HEK293 (cell line): ENCODE measurements at regions not wholly inside any gene's neighbourhood (a gene's known extent, or its start where the extent isn't known, plus 50 kb on each side); places are given as distances from the start of the nearest gene placed in this dataset.

Experiments
- CTCF ChIA-PET: fragments of 350-600 bp; formaldehyde crosslinking; extraction: SDS; loops from one replicate; lab custom pipeline; 2021; ENCODE audit warnings: antibody characterized with exemption; lab: Yijun Ruan, JAX
- POLR2A ChIA-PET: fragments of 300-600 bp; formaldehyde crosslinking; extraction: SDS; loops from one replicate; lab custom pipeline; 2020; ENCODE audit warnings: antibody characterized with exemption, inconsistent platforms; lab: Yijun Ruan, JAX
- H3K27ac ChIP-seq: fragments of 200-500 bp; sonication (Bioruptor generic); 2 replicates; pipeline ENCODE4 v1.5.1; 2014; ENCODE audit warnings: low read depth, low read length, control low read depth, inconsistent platforms; ENCODE audit errors: extremely low read depth
- H3K36me3 ChIP-seq, 2 experiments: fragments of 200-500 bp in 1 of 2; sonication (Bioruptor generic) in 1 of 2; 1 replicate in 1 of 2; 2 replicates in 1 of 2; pipeline ENCODE4 v1.5.1; 2014 to 2017; ENCODE audit warnings: inconsistent platforms in 2 of 2, low read length in 2 of 2; ENCODE audit not compliant: control insufficient read depth in 2 of 2, insufficient read depth in 1 of 2
- H3K4me1 ChIP-seq: fragments of 200-500 bp; sonication (Bioruptor generic); 2 replicates; pipeline ENCODE4 v1.5.1; 2014; ENCODE audit warnings: mild to moderate bottlenecking, low read length, inconsistent platforms; ENCODE audit not compliant: control insufficient read depth, insufficient read depth
- H3K4me3 ChIP-seq: 2 replicates; pipeline ENCODE4 v1.5.1; 2011; ENCODE audit warnings: low read depth, mild to moderate bottlenecking, control low read depth, low read length, moderate library complexity
- H3K9me3 ChIP-seq: fragments of 200-500 bp; sonication (Bioruptor generic); 2 replicates; pipeline ENCODE4 v1.5.1; 2014; ENCODE audit warnings: low read depth, low read length, inconsistent platforms; ENCODE audit not compliant: control insufficient read depth, insufficient read depth
- BCL11B ChIP-seq: fragments of 450-650 bp; formaldehyde crosslinking; IDR thresholded peaks from 2 replicates; pipeline ENCODE4 v1.5.1; 2016; ENCODE audit warnings: low read depth, missing biosample characterization, missing genetic modification characterization
- GLI2 ChIP-seq: fragments of 450-650 bp; formaldehyde crosslinking; IDR thresholded peaks from 2 replicates; pipeline ENCODE4; 2017; ENCODE audit warnings: missing biosample characterization, missing genetic modification characterization, low read depth, borderline replicate concordance
- KLF10 ChIP-seq: fragments of 450-650 bp; IDR thresholded peaks from 2 replicates; pipeline ENCODE4 v1.5.1; 2018; ENCODE audit warnings: missing biosample characterization, mild to moderate bottlenecking, missing genetic modification characterization
- KLF8 ChIP-seq: fragments of 450-650 bp; formaldehyde crosslinking; IDR thresholded peaks from 2 replicates; pipeline ENCODE4 v1.5.1; 2016; ENCODE audit warnings: missing biosample characterization, missing genetic modification characterization
- PRDM1 ChIP-seq: fragments of 450-650 bp; formaldehyde crosslinking; IDR thresholded peaks from 2 replicates; pipeline ENCODE4; 2016; ENCODE audit warnings: missing biosample characterization, missing genetic modification characterization
- SETDB1 ChIP-seq: IDR thresholded peaks from one replicate; pipeline ENCODE4 v1.6.1; 2017; ENCODE audit warnings: mild to moderate bottlenecking, low read length, moderate library complexity, mixed read lengths; ENCODE audit not compliant: insufficient read length
- TRIM28 ChIP-seq: IDR thresholded peaks from 2 replicates; pipeline ENCODE4 v1.6.1; 2011; ENCODE audit warnings: low read length, control low read depth, borderline replicate concordance
- ZNF169 ChIP-seq: fragments of 450-650 bp; formaldehyde crosslinking; IDR thresholded peaks from 2 replicates; pipeline ENCODE4 v1.5.1; 2016; ENCODE audit warnings: missing biosample characterization, missing genetic modification characterization
- ZNF174 ChIP-seq: fragments of 450-650 bp; formaldehyde crosslinking; IDR thresholded peaks from 2 replicates; pipeline ENCODE4 v1.5.0; 2017; ENCODE audit warnings: missing biosample characterization, mild to moderate bottlenecking, missing genetic modification characterization
- ZNF211 ChIP-seq: fragments of 450-650 bp; formaldehyde crosslinking; IDR thresholded peaks from 2 replicates; pipeline ENCODE4 v1.5.1; 2016; ENCODE audit warnings: low read depth, missing biosample characterization, missing genetic modification characterization
- ZNF23 ChIP-seq: fragments of 450-650 bp; formaldehyde crosslinking; IDR thresholded peaks from 2 replicates; pipeline ENCODE4 v1.5.1; 2016; ENCODE audit warnings: missing biosample characterization, missing genetic modification characterization, borderline replicate concordance
- ZNF324 ChIP-seq: fragments of 450-650 bp; formaldehyde crosslinking; IDR thresholded peaks from 2 replicates; pipeline ENCODE4 v1.5.1; 2016; ENCODE audit warnings: missing biosample characterization, missing genetic modification characterization
- ZNF394 ChIP-seq: fragments of 450-650 bp; formaldehyde crosslinking; IDR thresholded peaks from 2 replicates; pipeline ENCODE4 v1.5.1; 2016; ENCODE audit warnings: missing biosample characterization, missing genetic modification characterization, mild to moderate bottlenecking, moderate library complexity, borderline replicate concordance
- ZNF426 ChIP-seq: fragments of 450-650 bp; formaldehyde crosslinking; IDR thresholded peaks from 2 replicates; pipeline ENCODE4 v1.5.1; 2017; ENCODE audit warnings: missing biosample characterization, missing genetic modification characterization, mild to moderate bottlenecking, inconsistent platforms, moderate library complexity
- ZNF473 ChIP-seq: fragments of 450-650 bp; formaldehyde crosslinking; IDR thresholded peaks from 2 replicates; pipeline ENCODE4 v1.5.1; 2017; ENCODE audit warnings: missing biosample characterization, missing genetic modification characterization
- ZNF510 ChIP-seq: fragments of 450-650 bp; formaldehyde crosslinking; IDR thresholded peaks from 2 replicates; pipeline ENCODE4 v1.5.1; 2018; ENCODE audit warnings: mild to moderate bottlenecking, missing genetic modification characterization, missing biosample characterization; ENCODE audit not compliant: insufficient replicate concordance
- ZNF629 ChIP-seq: fragments of 450-650 bp; formaldehyde crosslinking; IDR thresholded peaks from 2 replicates; pipeline ENCODE4 v1.5.1; 2017; ENCODE audit warnings: missing biosample characterization, missing genetic modification characterization
- ZNF660 ChIP-seq: fragments of 450-650 bp; IDR thresholded peaks from 2 replicates; pipeline ENCODE4 v1.5.1; 2018; ENCODE audit warnings: missing biosample characterization, mild to moderate bottlenecking, missing genetic modification characterization
- ZNF707 ChIP-seq: fragments of 450-650 bp; formaldehyde crosslinking; IDR thresholded peaks from 2 replicates; pipeline ENCODE4 v1.5.1; 2016; ENCODE audit warnings: missing biosample characterization, missing genetic modification characterization
- ZNF830 ChIP-seq: fragments of 450-650 bp; IDR thresholded peaks from 2 replicates; pipeline ENCODE4 v1.5.0; 2018; ENCODE audit warnings: missing biosample characterization, missing genetic modification characterization, low read depth, mild to moderate bottlenecking, moderate library complexity
- TF ChIP-seq, protein P1 (sequence below): fragments of 450-650 bp; formaldehyde crosslinking; conservative IDR thresholded peaks from 2 replicates; pipeline ENCODE4 v1.5.1; 2016; ENCODE audit warnings: low read depth, missing biosample characterization, missing genetic modification characterization
- TF ChIP-seq, protein P2 (sequence below): fragments of 450-650 bp; formaldehyde crosslinking; IDR thresholded peaks from 2 replicates; pipeline ENCODE4 v1.5.1; 2016; ENCODE audit warnings: missing biosample characterization, missing genetic modification characterization
- TF ChIP-seq, protein P3 (sequence below): fragments of 450-650 bp; formaldehyde crosslinking; IDR thresholded peaks from 2 replicates; pipeline ENCODE4 v1.5.1; 2016; ENCODE audit warnings: missing biosample characterization, missing genetic modification characterization

DNA sequence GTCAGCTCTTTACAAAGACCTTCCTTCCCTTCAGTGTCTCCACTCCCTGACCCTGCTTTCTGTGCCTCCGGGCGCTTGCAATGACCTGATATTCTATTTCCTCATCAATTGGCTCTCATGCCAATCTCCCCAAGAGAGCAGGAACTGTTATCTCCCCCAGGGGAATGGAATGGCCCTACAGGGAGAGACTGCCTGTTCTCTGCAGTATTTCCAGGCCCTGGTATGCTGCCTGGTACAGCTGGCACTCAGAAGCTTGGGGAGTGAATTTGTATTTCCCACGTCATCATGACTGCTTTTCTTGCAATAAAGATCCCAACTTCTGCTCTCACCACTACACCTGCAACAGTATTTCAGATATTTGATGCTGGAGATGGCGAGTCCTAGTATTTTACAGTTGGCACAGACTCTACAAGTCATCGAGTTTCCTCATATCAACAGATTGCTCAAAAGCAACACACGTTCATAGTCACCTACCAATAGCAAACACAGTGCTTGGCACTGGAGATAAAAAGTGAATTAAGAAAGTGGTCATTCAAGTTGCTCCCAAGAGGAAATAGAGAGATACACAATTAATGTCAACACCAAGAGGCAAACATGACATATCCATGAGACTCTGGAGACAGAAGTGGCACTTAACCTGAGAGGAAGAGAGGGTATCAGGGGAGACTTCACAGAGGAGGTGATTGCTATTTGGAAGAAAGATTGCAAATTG, 90.5 kb upstream of the EGFL6 start (continued):
- no peak for TF ChIP-seq ZNF629
- TF ChIP-seq ZNF510 (tag by site-specific recombination) = no peak
- no peak for TF ChIP-seq KLF8 (tag by site-specific recombination)
- TF ChIP-seq, protein P1, sequence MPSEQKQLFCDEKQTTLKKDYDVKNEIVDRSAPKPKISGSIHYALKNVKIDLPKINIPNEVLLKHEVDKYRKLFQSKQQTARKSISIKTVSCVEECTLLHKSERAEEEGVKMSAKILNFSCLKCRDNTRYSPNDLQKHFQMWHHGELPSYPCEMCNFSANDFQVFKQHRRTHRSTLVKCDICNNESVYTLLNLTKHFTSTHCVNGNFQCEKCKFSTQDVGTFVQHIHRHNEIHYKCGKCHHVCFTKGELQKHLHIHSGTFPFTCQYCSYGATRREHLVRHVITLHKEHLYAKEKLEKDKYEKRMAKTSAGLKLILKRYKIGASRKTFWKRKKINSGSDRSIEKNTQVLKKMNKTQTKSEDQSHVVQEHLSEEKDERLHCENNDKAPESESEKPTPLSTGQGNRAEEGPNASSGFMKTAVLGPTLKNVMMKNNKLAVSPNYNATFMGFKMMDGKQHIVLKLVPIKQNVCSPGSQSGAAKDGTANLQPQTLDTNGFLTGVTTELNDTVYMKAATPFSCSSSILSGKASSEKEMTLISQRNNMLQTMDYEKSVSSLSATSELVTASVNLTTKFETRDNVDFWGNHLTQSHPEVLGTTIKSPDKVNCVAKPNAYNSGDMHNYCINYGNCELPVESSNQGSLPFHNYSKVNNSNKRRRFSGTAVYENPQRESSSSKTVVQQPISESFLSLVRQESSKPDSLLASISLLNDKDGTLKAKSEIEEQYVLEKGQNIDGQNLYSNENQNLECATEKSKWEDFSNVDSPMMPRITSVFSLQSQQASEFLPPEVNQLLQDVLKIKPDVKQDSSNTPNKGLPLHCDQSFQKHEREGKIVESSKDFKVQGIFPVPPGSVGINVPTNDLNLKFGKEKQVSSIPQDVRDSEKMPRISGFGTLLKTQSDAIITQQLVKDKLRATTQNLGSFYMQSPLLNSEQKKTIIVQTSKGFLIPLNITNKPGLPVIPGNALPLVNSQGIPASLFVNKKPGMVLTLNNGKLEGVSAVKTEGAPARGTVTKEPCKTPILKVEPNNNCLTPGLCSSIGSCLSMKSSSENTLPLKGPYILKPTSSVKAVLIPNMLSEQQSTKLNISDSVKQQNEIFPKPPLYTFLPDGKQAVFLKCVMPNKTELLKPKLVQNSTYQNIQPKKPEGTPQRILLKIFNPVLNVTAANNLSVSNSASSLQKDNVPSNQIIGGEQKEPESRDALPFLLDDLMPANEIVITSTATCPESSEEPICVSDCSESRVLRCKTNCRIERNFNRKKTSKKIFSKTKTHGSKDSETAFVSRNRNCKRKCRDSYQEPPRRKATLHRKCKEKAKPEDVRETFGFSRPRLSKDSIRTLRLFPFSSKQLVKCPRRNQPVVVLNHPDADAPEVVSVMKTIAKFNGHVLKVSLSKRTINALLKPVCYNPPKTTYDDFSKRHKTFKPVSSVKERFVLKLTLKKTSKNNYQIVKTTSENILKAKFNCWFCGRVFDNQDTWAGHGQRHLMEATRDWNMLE (tag by site-specific recombination) = no peak

DNA sequence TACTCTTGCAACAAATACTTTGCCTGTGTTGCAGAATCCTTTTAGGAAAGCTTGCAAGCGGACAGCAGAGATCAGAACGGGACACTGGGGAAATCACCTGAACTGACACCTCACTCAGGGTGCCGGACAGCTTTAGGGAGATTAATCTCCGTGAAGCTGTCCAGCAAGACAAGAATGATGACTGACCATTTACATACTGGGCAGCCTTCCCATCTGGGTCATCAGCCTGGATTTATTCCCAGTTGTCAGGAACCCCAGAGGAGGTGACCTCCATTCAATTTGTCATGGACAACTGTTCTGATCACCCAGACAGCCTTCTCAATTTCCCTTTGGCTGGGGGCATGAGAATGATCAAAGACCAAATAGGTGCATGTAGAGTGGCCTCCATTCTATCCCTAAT, 93.0 kb upstream of the EGFL6 start:
- TF ChIP-seq ZNF211 (tag by site-specific recombination) (no peak), GLI2 (no peak), ZNF660 (no peak), ZNF324 (tag by site-specific recombination) (no peak), TRIM28 (no peak), SETDB1 (no peak), KLF10 (tag by site-specific recombination) (no peak), BCL11B (tag by site-specific recombination) (no peak), PRDM1 (tag by site-specific recombination) (no peak)
- TF ChIP-seq, protein P2, sequence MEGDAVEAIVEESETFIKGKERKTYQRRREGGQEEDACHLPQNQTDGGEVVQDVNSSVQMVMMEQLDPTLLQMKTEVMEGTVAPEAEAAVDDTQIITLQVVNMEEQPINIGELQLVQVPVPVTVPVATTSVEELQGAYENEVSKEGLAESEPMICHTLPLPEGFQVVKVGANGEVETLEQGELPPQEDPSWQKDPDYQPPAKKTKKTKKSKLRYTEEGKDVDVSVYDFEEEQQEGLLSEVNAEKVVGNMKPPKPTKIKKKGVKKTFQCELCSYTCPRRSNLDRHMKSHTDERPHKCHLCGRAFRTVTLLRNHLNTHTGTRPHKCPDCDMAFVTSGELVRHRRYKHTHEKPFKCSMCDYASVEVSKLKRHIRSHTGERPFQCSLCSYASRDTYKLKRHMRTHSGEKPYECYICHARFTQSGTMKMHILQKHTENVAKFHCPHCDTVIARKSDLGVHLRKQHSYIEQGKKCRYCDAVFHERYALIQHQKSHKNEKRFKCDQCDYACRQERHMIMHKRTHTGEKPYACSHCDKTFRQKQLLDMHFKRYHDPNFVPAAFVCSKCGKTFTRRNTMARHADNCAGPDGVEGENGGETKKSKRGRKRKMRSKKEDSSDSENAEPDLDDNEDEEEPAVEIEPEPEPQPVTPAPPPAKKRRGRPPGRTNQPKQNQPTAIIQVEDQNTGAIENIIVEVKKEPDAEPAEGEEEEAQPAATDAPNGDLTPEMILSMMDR (tag by site-specific recombination) = no peak
- TF ChIP-seq, all 188 proteins: peak for 0

DNA sequence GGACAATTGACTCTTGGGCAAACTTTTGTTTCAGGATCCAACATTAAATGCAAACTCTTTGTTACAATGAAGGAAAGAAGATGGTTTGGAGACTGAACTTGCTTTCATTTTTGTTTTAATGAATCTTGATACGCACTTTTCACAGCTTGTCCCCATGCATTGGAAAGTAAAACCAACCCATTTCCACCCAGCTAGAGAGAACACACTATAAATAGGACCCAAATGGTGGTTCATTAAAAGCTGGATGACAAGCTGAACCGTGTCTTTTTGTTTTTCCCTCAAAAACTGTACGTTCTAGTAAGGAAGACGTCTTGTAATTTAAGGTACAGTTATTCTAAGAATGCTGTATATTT, 95.3 kb upstream of the EGFL6 start:
- Histone ChIP-seq H3K27ac (no peak overlapping the region), H3K9me3 (no peaks in the 10 kb centered on the region), H3K4me1 (no peaks in the 10 kb centered on the region), H3K36me3 (no peaks in the 10 kb centered on the region), H3K4me3 (no peak overlapping the region)
- ChIA-PET POLR2A (no interaction called here), CTCF (interaction anchor here (0.6 to 2.1 kb wide), 4 partner anchors 14 to 516 kb away, joined by 3 to 5 read pairs (median 3); no protein-coding TSS in a partner anchor)
- TF ChIP-seq ZNF473 (tag by site-specific recombination) = no peak
- no peak for TF ChIP-seq ZNF394
- no peak for TF ChIP-seq ZNF169 (tag by site-specific recombination)
- TF ChIP-seq ZNF830 (tag by site-specific recombination) = no peak
- no peak for TF ChIP-seq ZNF426 (tag by site-specific recombination)
- TF ChIP-seq ZNF23 = no peak
- no peak for TF ChIP-seq ZNF174 (tag by site-specific recombination)
- TF ChIP-seq, protein P3, sequence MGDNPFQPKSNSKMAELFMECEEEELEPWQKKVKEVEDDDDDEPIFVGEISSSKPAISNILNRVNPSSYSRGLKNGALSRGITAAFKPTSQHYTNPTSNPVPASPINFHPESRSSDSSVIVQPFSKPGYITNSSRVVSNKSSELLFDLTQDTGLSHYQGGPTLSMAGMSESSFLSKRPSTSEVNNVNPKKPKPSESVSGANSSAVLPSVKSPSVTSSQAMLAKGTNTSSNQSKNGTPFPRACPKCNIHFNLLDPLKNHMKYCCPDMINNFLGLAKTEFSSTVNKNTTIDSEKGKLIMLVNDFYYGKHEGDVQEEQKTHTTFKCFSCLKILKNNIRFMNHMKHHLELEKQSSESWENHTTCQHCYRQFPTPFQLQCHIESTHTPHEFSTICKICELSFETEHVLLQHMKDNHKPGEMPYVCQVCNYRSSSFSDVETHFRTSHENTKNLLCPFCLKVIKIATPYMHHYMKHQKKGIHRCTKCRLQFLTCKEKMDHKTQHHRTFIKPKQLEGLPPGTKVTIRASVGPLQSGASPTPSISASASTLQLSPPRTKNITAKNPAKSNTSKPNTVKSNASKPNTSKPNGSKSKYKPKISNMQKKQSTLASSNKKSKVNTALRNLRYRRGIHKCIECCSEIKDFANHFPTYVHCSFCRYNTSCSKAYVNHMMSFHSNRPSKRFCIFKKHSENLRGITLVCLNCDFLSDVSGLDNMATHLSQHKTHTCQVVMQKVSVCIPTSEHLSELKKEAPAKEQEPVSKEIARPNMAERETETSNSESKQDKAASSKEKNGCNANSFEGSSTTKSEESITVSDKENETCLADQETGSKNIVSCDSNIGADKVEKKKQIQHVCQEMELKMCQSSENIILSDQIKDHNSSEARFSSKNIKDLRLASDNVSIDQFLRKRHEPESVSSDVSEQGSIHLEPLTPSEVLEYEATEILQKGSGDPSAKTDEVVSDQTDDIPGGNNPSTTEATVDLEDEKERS (tag by site-specific recombination) = no peak
- TF ChIP-seq ZNF707 (tag by site-specific recombination) = no peak

More for the DNA sequence above, 93.0 kb upstream of the EGFL6 start:
- POLR2A ChIA-PET = no interaction called here
- Histone ChIP-seq H3K4me3 (no peak overlapping the region), H3K27ac (no peak overlapping the region), H3K9me3 (no peaks in the 10 kb centered on the region), H3K4me1 (no peaks in the 10 kb centered on the region), H3K36me3 (no peaks in the 10 kb centered on the region)
- CTCF ChIA-PET = no interaction called here
